H1 (cell line): ENCODE measurements at regions not wholly inside any gene's neighbourhood (a gene's known extent, or its start where the extent isn't known, plus 50 kb on each side); places are given as distances from the start of the nearest gene placed in this dataset.

Experiments used
- CTCF ChIA-PET: fragments of 300-600 bp; sonication (Branson Sonifier 250); formaldehyde crosslinking; loops from one replicate; lab custom pipeline; 2021; ENCODE audit not compliant: partially characterized antibody; lab: Charles Lee
- POLR2A ChIA-PET: fragments of 300-600 bp; sonication (Branson Sonifier 250); formaldehyde crosslinking; loops from one replicate; lab custom pipeline; 2021; ENCODE audit warnings: inconsistent platforms; ENCODE audit not compliant: partially characterized antibody; lab: Charles Lee
- DNase-seq, 2 experiments: peaks; one replicate each; pipeline versions ENCODE4 v3.0.0 to v3.0.0-alpha.2; 2010 to 2022; ENCODE audit warnings: low spot score in 2 of 2, low read depth in 1 of 2, mixed read lengths in 1 of 2
- FAIRE-seq: peaks from 2 replicates; lab custom pipeline; 2011; peaks lifted over from hg19 to GRCh38; lab: Jason Lieb, UNC
- H2AFZ ChIP-seq: 2 replicates; pipeline ENCODE4 v1.8.1; 2012; ENCODE audit warnings: low read length, inconsistent platforms
- H2AK5ac ChIP-seq: 2 replicates; pipeline ENCODE4 v1.6.1; 2013; ENCODE audit warnings: low read depth, low read length
- H2BK120ac ChIP-seq: replicated peaks from 2 replicates; pipeline ENCODE3; 2013; ENCODE audit warnings: low read depth, low read length, inconsistent platforms
- H2BK12ac ChIP-seq: 2 replicates; pipeline ENCODE4 v1.6.1; 2013; ENCODE audit warnings: low read depth, low read length
- H2BK15ac ChIP-seq: 2 replicates; pipeline ENCODE4 v1.6.1; 2013; ENCODE audit warnings: low read length
- H2BK20ac ChIP-seq: 2 replicates; pipeline ENCODE4 v1.6.1; 2013; ENCODE audit warnings: low read length
- H2BK5ac ChIP-seq: 2 replicates; pipeline ENCODE4 v1.6.1; 2013; ENCODE audit warnings: low read depth, low read length
- H3K14ac ChIP-seq: 2 replicates; pipeline ENCODE4 v1.6.1; 2013; ENCODE audit warnings: inconsistent platforms; ENCODE audit not compliant: insufficient read length
- H3K18ac ChIP-seq: 2 replicates; pipeline ENCODE4 v1.6.1; 2013; ENCODE audit warnings: low read length; ENCODE audit errors: extremely low read depth
- H3K23ac ChIP-seq: 2 replicates; pipeline ENCODE4 v1.6.1; 2013; ENCODE audit warnings: inconsistent platforms; ENCODE audit not compliant: insufficient read length
- H3K23me2 ChIP-seq: 2 replicates; pipeline ENCODE4 v1.6.1; 2013; ENCODE audit warnings: low read depth, low read length
- H3K27ac ChIP-seq: 2 replicates; pipeline ENCODE4 v1.6.1; 2011; ENCODE audit warnings: low read depth, low read length, inconsistent platforms
- H3K27me3 ChIP-seq, 4 experiments: replicated peaks in 1 of 4; 1 replicate in 1 of 4; 2 replicates in 3 of 4; pipeline versions ENCODE4 v1.6.1 to v1.8.1; 2011 to 2013; ENCODE audit warnings: low read length in 3 of 4, mild to moderate bottlenecking in 3 of 4, inconsistent platforms in 2 of 4, mixed read lengths in 2 of 4, moderate library complexity in 1 of 4; ENCODE audit not compliant: control insufficient read depth in 3 of 4, insufficient read depth in 3 of 4; ENCODE audit errors: extremely low read depth in 1 of 4
- H3K36me3 ChIP-seq, 4 experiments: 2 replicates each; pipeline versions ENCODE4 v1.6.1 to v1.8.1; 2011 to 2013; ENCODE audit warnings: mild to moderate bottlenecking in 4 of 4, low read length in 3 of 4, moderate library complexity in 2 of 4, control low read depth in 1 of 4, inconsistent platforms in 1 of 4; ENCODE audit not compliant: insufficient read depth in 4 of 4, control insufficient read depth in 2 of 4
- H3K4ac ChIP-seq: replicated peaks from 2 replicates; pipeline ENCODE3; 2013; ENCODE audit warnings: low read length, low read depth, mixed read lengths, inconsistent platforms; ENCODE audit not compliant: insufficient read length
- H3K4me1 ChIP-seq, 4 experiments: replicated peaks in 1 of 4; 1 replicate in 1 of 4; 2 replicates in 3 of 4; pipeline versions ENCODE4 v1.6.1 to v1.8.1; 2011 to 2013; ENCODE audit warnings: low read length in 3 of 4, inconsistent platforms in 2 of 4, mixed read lengths in 1 of 4; ENCODE audit not compliant: insufficient read depth in 4 of 4, control insufficient read depth in 3 of 4
- H3K4me2 ChIP-seq, 2 experiments: 2 replicates each; pipeline versions ENCODE4 v1.6.1 to v1.8.1; 2011 to 2013; ENCODE audit warnings: low read depth in 2 of 2, low read length in 2 of 2, control low read depth in 1 of 2, inconsistent platforms in 1 of 2, mild to moderate bottlenecking in 1 of 2; ENCODE audit not compliant: insufficient read depth in 1 of 2
- H3K4me3 ChIP-seq, 4 experiments: fragments of 200-600, 300-600 bp in 1 of 4; sonication (generic), shearing (Covaris generic), sonication (Bioruptor Twin) in 1 of 4; 2 replicates each; pipeline versions ENCODE4 v1.5.1 to v1.8.1; 2011 to 2016; ENCODE audit warnings: low read length in 4 of 4, low read depth in 3 of 4, control low read depth in 2 of 4, inconsistent platforms in 2 of 4, mild to moderate bottlenecking in 2 of 4, mixed read lengths in 1 of 4, moderate library complexity in 1 of 4; ENCODE audit not compliant: insufficient read depth in 2 of 4; ENCODE audit errors: extremely low read depth in 1 of 4
- H3K56ac ChIP-seq: replicated peaks from 2 replicates; pipeline ENCODE3; 2013; ENCODE audit warnings: low read depth, mild to moderate bottlenecking, mixed read lengths, low read length, inconsistent platforms; ENCODE audit not compliant: insufficient read length
- H3K79me1 ChIP-seq: 2 replicates; pipeline ENCODE4 v1.6.1; 2013; ENCODE audit warnings: low read depth, low read length, control low read depth
- H3K79me2 ChIP-seq, 2 experiments: 2 replicates each; pipeline versions ENCODE4 v1.6.1 to v1.8.1; 2012 to 2013; ENCODE audit warnings: low read length in 2 of 2, mild to moderate bottlenecking in 2 of 2, inconsistent platforms in 1 of 2; ENCODE audit not compliant: insufficient read depth in 2 of 2, control insufficient read depth in 1 of 2
- H3K9ac ChIP-seq, 4 experiments: replicated peaks in 1 of 4; 1 replicate in 1 of 4; 2 replicates in 3 of 4; pipeline versions ENCODE4 v1.6.1 to v1.8.1; 2011 to 2013; ENCODE audit warnings: low read depth in 3 of 4, low read length in 3 of 4, control low read depth in 2 of 4, mild to moderate bottlenecking in 2 of 4, moderate library complexity in 2 of 4, inconsistent platforms in 1 of 4; ENCODE audit errors: extremely low read depth in 1 of 4
- H3K9me3 ChIP-seq, 2 experiments: 2 replicates each; pipeline versions ENCODE4 v1.6.1 to v1.8.1; 2012 to 2013; ENCODE audit warnings: mild to moderate bottlenecking in 2 of 2, moderate library complexity in 2 of 2, control low read depth in 1 of 2, inconsistent platforms in 1 of 2, low read depth in 1 of 2, low read length in 1 of 2, mixed read lengths in 1 of 2; ENCODE audit not compliant: insufficient read depth in 2 of 2
- H4K20me1 ChIP-seq, 2 experiments: replicated peaks in 1 of 2; 2 replicates each; pipeline versions ENCODE3 to v1.8.1; 2011 to 2013; ENCODE audit warnings: inconsistent platforms in 2 of 2, low read length in 2 of 2, mild to moderate bottlenecking in 1 of 2; ENCODE audit not compliant: insufficient read depth in 2 of 2, control insufficient read depth in 1 of 2
- H4K5ac ChIP-seq: 2 replicates; pipeline ENCODE4 v1.6.1; 2013; ENCODE audit warnings: low read length, low read depth, mixed read lengths, inconsistent platforms; ENCODE audit not compliant: insufficient read length
- H4K8ac ChIP-seq: 2 replicates; pipeline ENCODE4 v1.8.0; 2013; ENCODE audit warnings: mild to moderate bottlenecking, moderate library complexity, low read length, inconsistent platforms; ENCODE audit not compliant: insufficient read depth; ENCODE audit errors: extremely low read depth
- H4K91ac ChIP-seq: replicated peaks from 2 replicates; pipeline ENCODE3; 2013; ENCODE audit warnings: low read length, mixed read lengths, inconsistent platforms; ENCODE audit not compliant: insufficient read length
- PHF8 ChIP-seq: fragments of 200-600 bp; sonication (generic); conservative IDR thresholded peaks from 2 replicates; pipeline ENCODE4 v1.7.1; 2012; ENCODE audit warnings: low read depth, mild to moderate bottlenecking, inconsistent platforms, low read length, moderate library complexity
- RAD21 ChIP-seq, 2 experiments: IDR thresholded peaks in 1 of 2; conservative IDR thresholded peaks in 1 of 2; 2 replicates each; pipeline ENCODE4 v1.6.1; 2011; ENCODE audit warnings: low read depth in 2 of 2, low read length in 2 of 2, improper control_type of control experiment in 1 of 2, inconsistent platforms in 1 of 2, mild to moderate bottlenecking in 1 of 2, moderate library complexity in 1 of 2
- WGBS, 2 experiments: shearing (Covaris generic) in 1 of 2; methylation state at CpG; one replicate each; pipeline versions ENCODE4 v1.1.6 to v1.1.7; 2013 to 2015; ENCODE audit warnings: low lambda C conversion rate in 2 of 2, mixed read lengths in 2 of 2, inconsistent platforms in 1 of 2, low coverage in 1 of 2, missing lambda C conversion rate in 1 of 2; ENCODE audit not compliant: insufficient replicate concordance in 2 of 2, insufficient coverage in 1 of 2, insufficient read length in 1 of 2; ENCODE audit errors: extremely low coverage in 1 of 2, missing lambda C conversion rate in 1 of 2; 5-methylcytosine and 5-hydroxymethylcytosine counted together
- TF ChIP-seq, protein P1 (sequence below), 3 experiments: IDR thresholded peaks; 1 replicate in 2 of 3; 2 replicates in 1 of 3; pipeline versions ENCODE4 v1.5.1 to v1.6.1; 2011; ENCODE audit warnings: low read length in 3 of 3, mild to moderate bottlenecking in 3 of 3, inconsistent platforms in 2 of 3, low read depth in 1 of 3, moderate library complexity in 1 of 3; ENCODE audit not compliant: insufficient read depth in 1 of 3; ENCODE audit errors: control extremely low read depth in 1 of 3

DNA sequence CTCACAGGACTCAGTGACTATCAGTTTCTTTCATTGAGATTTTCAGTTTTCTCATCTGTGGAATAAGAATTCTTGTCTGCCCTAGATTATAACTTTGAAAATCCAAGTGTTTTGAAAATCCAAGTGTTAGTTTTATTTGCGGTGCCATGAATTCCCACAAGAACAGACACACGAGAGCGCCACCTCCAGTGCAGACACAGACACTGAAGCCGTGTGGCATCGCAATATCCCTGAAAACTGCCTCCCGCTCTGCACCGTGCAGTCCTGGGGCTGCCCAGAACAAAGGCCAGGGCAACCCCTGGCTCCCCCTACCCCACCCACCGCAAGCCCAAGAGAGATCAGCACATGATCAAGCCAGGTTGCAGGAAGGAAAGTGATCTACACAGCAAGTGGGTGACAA is 229.5 kb upstream of the ASIC2 start:
- no peak overlapping the region for H2AK5ac ChIP-seq
- 75% methylated on average over 8 of the region's 8 CpGs; no CpG with 5 or more reads in 1 of the 2 experiments for WGBS, 2 experiments
- H3K18ac ChIP-seq: no peak overlapping the region
- no peaks in the 10 kb centered on the region for H3K79me2 ChIP-seq
- H3K9ac ChIP-seq: no peak overlapping the region
- no peak overlapping the region for H3K56ac ChIP-seq
- H2BK5ac ChIP-seq: no peak overlapping the region
- no peak overlapping the region for H2BK12ac ChIP-seq
- no peaks in the 10 kb centered on the region for H4K20me1 ChIP-seq
- no peak overlapping the region for H2BK15ac ChIP-seq
- no peak overlapping the region for H2BK120ac ChIP-seq
- H3K79me1 ChIP-seq: no peaks in the 10 kb centered on the region
- peaks cover 0 to 3% (median under 1%) of the 10 kb centered on the region in 4 experiments; a peak in 1 of 7 replicates for H3K4me1 ChIP-seq
- H3K27me3 ChIP-seq: no peaks in the 10 kb centered on the region; a peak in 1 of 7 replicates
- H4K91ac ChIP-seq: no peak overlapping the region
- no peak overlapping the region for H3K23ac ChIP-seq
- no peak for TF ChIP-seq PHF8
- TF ChIP-seq, protein P1, sequence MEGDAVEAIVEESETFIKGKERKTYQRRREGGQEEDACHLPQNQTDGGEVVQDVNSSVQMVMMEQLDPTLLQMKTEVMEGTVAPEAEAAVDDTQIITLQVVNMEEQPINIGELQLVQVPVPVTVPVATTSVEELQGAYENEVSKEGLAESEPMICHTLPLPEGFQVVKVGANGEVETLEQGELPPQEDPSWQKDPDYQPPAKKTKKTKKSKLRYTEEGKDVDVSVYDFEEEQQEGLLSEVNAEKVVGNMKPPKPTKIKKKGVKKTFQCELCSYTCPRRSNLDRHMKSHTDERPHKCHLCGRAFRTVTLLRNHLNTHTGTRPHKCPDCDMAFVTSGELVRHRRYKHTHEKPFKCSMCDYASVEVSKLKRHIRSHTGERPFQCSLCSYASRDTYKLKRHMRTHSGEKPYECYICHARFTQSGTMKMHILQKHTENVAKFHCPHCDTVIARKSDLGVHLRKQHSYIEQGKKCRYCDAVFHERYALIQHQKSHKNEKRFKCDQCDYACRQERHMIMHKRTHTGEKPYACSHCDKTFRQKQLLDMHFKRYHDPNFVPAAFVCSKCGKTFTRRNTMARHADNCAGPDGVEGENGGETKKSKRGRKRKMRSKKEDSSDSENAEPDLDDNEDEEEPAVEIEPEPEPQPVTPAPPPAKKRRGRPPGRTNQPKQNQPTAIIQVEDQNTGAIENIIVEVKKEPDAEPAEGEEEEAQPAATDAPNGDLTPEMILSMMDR (IDR thresholded peaks at IDR 0.05; ENCODE audit: control extremely low read depth in 1 of 3, insufficient read depth in 1 of 3, low read depth in 1 of 3, low read length in 3 of 3): peak; percentile 58 to 81 (median 68)
- TF ChIP-seq RAD21 (IDR thresholded peaks at IDR 0.05 in 1 of 2, conservative IDR thresholded peaks at IDR 0.05 in 1 of 2; ENCODE audit: low read depth in 2 of 2, low read length in 2 of 2): peak; percentile 62
- no peak overlapping the region for H3K4me3 ChIP-seq
- H2BK20ac ChIP-seq: no peak overlapping the region
- ChIA-PET POLR2A (no interaction called here), CTCF (interaction anchor here (0.7 to 7.8 kb wide), 39 partner anchors 10 to 585 kb away, joined by 3 to 74 read pairs (median 4); no protein-coding TSS in a partner anchor)
- H3K4ac ChIP-seq: no peak overlapping the region
- H3K23me2 ChIP-seq: no peaks in the 10 kb centered on the region
- no peak overlapping the region for H3K4me2 ChIP-seq
- FAIRE-seq (no peak), DNase-seq (peak in 1 of 2 experiments; percentile 58)
- no peak overlapping the region for H4K5ac ChIP-seq
- no peak overlapping the region; the same call in 1 of the 2 replicates for H2AFZ ChIP-seq
- H3K14ac ChIP-seq: no peak overlapping the region
- H3K9me3 ChIP-seq: peaks cover 3 to 6% of the 10 kb centered on the region in 2 experiments; a peak in 2 of 4 replicates
- H3K27ac ChIP-seq: no peak overlapping the region
- no peak overlapping the region for H4K8ac ChIP-seq
- H3K36me3 ChIP-seq: no peaks in the 10 kb centered on the region
